GM19372 (cell line): ENCODE measurements at regions not wholly inside any gene's neighbourhood (a gene's known extent, or its start where the extent isn't known, plus 50 kb on each side); places are given as distances from the start of the nearest gene placed in this dataset.
"Not testable (repeated sequence)": the region's sequence is repeated elsewhere in the genome, so short reads cannot be mapped to it uniquely, and the experiment has no call there.

Experiments used
- ATAC-seq: cut with Tn5 transposase; IDR thresholded peaks from one replicate; pipeline ENCODE4 v1.9.1; 2021; ENCODE audit warnings: mild to moderate bottlenecking, low read depth, moderate library complexity; ENCODE audit not compliant: unreplicated experiment

- ATAC-seq = no peak
Measured at GRCh38 chr7:145812218-145812617, 304.4 kb upstream of the CNTNAP2 start.

DNA sequence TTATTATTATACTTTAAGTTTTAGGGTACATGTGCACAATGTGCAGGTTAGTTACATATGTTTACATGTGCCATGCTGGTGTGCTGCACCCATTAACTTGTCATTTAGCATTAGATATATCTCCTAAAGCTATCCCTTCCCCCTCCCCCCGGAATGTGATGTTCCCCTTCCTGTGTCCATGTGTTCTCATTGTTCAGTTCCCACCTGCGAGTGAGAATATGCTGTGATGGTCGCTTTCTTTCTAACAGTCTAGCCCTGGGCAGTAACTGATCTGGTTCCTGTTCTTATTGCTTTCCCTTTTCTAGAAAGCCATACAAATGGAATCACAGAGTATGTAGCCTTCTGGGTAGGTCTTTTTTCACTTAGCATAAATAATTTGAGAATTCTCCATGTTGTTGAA is 311.1 kb upstream of the CNTNAP2 start:
- ATAC-seq = not testable (repeated sequence)

- ATAC-seq = no peak
Measured at GRCh38 chr7:145797507-145797906, 319.1 kb upstream of the CNTNAP2 start.

DNA sequence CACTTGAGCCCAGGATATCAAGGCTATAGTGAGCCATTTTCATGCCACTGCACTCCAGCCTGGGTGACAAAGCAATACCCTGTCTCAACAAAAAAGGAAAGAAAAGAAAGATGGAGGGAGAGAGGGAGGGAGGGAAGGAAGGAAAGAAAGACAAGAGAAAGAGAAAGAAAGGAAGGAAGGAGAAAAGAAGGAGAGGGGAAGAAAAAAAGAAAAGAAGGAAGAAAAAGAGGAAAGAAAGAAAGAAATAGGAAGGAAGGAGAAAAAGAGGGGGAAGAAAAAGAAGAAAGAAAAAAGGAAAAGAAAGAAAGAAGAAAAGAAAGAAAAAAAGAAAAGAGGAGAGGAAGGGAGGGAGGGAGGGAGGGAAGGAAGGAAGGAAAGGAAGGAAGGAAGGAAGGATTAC is 321.5 kb upstream of the CNTNAP2 start:
- no peak for ATAC-seq

DNA sequence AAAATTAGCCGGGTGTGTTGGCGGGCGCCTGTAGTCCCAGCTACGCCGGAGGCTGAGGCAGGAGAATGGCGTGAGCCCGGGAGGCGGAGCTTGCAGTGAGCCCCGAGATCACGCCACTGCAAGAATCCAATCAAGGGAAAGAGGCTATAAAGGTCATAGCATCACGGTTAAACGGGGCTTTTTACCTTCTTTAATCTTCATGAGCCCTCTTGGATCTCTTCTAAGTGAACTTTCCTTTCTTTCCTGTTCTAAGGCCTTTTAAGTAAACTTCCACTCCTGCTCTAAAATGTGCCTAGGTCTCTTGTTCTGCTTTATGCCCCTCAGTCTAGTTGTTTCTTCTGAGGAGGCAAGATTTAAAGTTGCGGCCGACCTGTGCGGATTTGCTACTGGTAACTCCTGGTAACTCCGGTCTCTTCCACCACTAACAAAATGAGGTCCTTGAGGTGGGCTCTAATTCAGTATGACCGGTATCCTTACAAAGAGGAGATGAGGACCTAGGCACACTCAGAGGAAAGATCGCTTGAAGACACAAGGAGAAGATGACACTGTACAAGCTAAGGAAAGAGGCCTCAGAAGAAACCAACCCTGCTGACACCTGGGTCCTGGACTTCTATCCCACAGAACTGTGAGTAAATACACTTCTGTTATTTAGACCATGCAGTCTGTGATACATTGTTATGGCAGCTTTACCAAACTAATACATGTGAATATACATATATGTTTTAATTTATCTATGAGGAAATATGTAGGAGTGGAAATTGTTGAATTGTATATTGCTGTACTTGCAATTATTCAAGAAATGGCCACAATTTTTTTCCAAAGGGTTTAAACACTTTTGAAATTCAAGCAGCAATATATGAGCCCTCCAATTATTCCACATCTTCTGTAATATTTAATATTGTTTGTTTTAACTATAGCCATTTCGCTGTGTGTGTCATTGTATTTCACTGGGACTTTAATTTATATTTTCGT is 331.5 kb upstream of the CNTNAP2 start:
- ATAC-seq = no peak

GRCh38 chr7:145781388-145781787 is 335.2 kb upstream of the CNTNAP2 start:
- ATAC-seq = not testable (repeated sequence)

GRCh38 chr7:145779140-145779539 is 337.5 kb upstream of the CNTNAP2 start:
- no peak for ATAC-seq

GRCh38 chr7:145774777-145775176 is 341.8 kb upstream of the CNTNAP2 start:
- no peak for ATAC-seq

GRCh38 chr7:145753004-145753403 is 363.6 kb upstream of the CNTNAP2 start:
- no peak for ATAC-seq

DNA sequence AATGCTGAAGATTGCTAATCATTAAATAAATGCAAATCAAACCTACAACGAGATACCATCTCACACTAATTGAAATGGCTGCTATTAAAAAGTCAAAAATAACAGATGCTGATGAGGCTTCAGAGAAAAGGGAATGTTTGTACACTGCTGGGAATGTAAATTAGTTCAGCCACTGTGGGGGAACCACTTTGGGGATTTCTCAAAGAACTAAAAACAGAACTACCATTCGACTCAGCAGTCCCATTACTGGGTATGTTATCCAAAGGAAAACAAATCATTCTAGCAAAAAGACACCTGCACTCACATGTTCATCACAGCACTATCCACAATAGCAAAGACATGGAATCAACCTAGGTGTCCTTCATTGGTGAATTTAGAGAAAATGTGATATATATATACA is 379.0 kb upstream of the CNTNAP2 start:
- no peak for ATAC-seq

DNA sequence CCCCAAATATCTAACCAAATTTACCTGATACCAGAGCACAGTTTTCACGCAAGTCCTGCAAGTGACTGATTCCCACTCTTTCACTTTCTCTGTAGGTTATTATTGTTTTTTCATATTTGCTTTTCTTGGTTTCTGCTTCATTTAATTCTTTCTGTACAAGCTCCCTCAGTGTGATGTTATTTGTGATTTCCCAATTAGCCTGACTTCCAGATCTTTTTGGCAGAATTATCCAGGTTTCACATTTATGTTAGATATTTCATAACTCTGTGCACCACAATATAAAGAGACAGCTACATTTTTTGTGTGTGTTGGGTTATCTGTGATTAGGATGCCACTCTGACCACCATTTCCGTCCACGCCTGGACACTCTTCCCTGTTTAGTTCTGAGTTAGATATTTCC is 381.5 kb upstream of the CNTNAP2 start:
- no peak for ATAC-seq

- no peak for ATAC-seq
Measured at GRCh38 chr7:145732521-145732920, 384.1 kb upstream of the CNTNAP2 start.

- ATAC-seq = no peak
Measured at GRCh38 chr7:145729691-145730090, 386.9 kb upstream of the CNTNAP2 start.

GRCh38 chr7:145718129-145718528 is 398.5 kb upstream of the CNTNAP2 start:
- no peak for ATAC-seq

DNA sequence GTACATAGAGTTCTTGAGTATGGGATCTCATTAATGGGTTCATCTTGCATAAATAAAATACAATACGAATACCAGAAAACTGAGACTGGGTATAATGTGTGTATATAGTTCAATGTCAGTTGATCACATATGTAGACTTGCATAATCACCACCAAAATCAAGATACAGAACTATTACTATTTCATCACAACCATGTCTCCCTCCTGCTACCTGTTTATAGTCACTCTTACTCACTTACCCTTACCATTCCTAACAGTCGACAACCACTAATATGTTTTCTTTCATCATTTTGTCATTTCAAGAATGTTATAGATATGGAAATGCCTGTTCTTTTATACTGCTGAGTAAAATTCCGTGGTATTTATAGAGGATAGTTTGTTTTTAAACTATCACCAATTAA is 416.1 kb upstream of the CNTNAP2 start:
- no peak for ATAC-seq

- no peak for ATAC-seq
Measured at GRCh38 chr7:145698526-145699262, 417.9 kb upstream of the CNTNAP2 start.

GRCh38 chr7:145697412-145698107 is 419.0 kb upstream of the CNTNAP2 start:
- ATAC-seq = not testable (repeated sequence)

DNA sequence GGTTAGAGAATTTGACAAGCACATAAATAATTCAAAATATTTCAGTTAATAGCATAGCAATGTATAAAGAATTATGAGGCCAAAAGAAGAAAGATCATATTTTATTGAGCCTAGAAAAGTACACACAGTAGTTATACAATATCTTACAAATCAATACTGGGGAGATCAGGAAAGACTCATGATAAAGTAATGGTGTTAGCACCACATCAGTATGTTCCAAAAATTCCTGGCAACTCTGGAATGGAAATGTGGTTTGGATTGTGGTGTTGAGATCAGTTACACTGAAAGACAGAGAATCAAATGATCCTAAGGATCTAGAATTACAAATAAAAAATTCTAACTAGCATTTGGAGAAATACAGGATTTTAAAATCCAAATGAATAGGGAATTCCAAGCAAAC is 420.5 kb upstream of the CNTNAP2 start:
- no peak for ATAC-seq

DNA sequence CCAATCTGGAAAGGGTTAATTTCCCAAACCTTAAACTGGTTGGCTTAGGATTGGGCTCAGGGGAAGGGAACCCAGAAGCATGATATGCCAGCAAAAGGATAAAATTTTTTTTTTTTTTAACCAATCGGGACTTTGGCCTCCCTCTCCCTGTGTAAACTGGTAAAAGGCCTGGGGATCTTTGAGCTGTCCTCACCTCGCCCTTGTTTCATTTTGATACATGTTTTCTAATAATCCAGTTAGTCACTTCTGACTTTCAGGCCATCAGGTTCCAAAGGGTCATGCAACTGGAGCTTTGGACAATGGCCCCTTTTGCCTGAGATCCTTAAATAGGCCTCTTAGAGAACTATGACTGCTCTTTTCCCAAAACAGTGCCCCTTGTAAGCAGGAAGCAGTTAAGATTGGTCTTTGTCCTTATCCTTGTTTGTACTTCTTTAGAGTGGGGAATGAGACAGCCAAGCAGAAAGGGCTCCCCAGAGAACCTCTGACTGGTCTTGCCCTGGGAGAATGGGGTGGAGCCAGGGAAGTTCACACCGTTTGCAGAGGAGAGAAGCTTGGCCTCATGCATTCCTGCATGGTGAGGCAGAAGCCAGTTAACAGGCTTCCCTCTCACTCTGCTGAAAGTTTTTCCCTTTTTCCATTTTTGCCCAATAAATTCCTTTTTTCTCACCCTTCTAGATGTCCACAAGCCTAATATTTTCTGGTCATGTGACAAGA is 424.2 kb upstream of the CNTNAP2 start:
- ATAC-seq = no peak

DNA sequence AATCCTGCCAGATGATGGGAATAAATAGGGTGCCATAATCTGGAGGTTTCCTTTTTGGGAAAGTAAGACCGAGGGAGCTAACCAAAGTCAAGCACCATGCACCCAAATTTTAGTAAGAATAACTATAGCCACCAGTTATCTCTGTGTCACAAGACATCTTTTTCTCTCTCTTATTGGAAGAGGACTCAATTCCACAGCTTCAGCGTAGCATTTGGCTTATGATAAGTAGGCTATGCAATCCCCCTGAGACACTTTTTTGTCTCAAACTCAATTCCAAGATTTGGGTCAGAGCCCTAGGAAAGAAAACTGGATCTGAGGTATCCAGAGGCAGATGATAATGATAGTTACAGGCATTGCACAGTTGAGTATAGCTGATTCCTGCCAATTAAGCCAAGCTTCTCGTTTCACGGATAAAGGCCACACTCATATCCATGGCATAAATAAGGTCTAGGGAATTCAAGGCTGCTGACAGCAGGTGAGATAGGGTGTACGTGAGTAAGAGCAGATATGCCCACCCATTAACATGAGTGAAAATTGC is 425.2 kb upstream of the CNTNAP2 start:
- ATAC-seq = no peak
